HL-60 (cell line): ENCODE measurements at regions not wholly inside any gene's neighbourhood (a gene's known extent, or its start where the extent isn't known, plus 50 kb on each side); places are given as distances from the start of the nearest gene placed in this dataset.

Source experiments
- DNase-seq, 2 experiments: peaks; one replicate each; pipeline ENCODE4 v3.0.0-alpha.2; 2010 to 2020; ENCODE audit warnings: low read depth in 1 of 2, low spot score in 1 of 2
- H3K27ac ChIP-seq: fragments of 250-450 bp; sonication (Bioruptor Pico); replicated peaks from 2 replicates; pipeline ENCODE4 v1.5.1; 2020; ENCODE audit warnings: mild to moderate bottlenecking, moderate library complexity
- H3K27me3 ChIP-seq: fragments of 250-450 bp; sonication (Bioruptor Pico); 2 replicates; pipeline ENCODE4 v1.5.1; 2021; ENCODE audit warnings: mild to moderate bottlenecking, moderate library complexity; ENCODE audit not compliant: insufficient read depth, poor library complexity, severe bottlenecking
- H3K4me3 ChIP-seq: replicated peaks from 2 replicates; pipeline ENCODE4 v1.5.1; 2011; ENCODE audit warnings: mild to moderate bottlenecking, control low read depth, low read length; ENCODE audit not compliant: insufficient read depth
- GABPA ChIP-seq: IDR thresholded peaks from 2 replicates; pipeline ENCODE4 v1.6.1; 2012; ENCODE audit warnings: low read depth
- POLR2AphosphoS5 ChIP-seq: IDR thresholded peaks from 2 replicates; pipeline ENCODE4 v1.6.1; 2012; ENCODE audit warnings: low read depth
- SPI1 ChIP-seq: IDR thresholded peaks from 2 replicates; pipeline ENCODE4 v1.6.1; 2012; ENCODE audit warnings: low read depth, mild to moderate bottlenecking, borderline replicate concordance
- TF ChIP-seq, protein P1 (sequence below): IDR thresholded peaks from 2 replicates; pipeline ENCODE4 v1.6.1; 2012; ENCODE audit warnings: low read depth; ENCODE audit not compliant: insufficient replicate concordance
- TF ChIP-seq, protein P2 (sequence below): IDR thresholded peaks from one replicate; pipeline ENCODE4 v1.5.1; 2011; ENCODE audit warnings: low read length, control low read depth, inconsistent platforms; ENCODE audit not compliant: insufficient read depth

DNA sequence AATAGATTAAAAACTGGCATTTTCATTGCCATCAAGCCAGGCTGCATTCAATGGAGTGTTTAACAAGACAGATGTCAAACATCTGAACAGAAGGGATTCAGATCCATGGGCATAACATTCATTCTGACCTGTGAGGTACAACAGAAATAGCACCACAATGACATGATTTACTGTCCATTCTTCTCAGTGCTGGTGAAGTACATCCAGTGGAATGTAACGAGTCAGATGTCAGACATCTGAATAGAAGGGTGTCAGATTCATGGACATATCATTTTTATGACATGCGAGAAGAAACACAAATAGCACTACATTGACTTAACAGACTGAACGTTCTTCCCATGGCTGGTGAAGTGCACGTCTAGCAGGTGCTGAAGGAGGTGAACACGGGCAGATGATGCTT lies 186.4 kb downstream of the PPP4R3C start:
- Histone ChIP-seq H3K27me3 (no peaks in the 10 kb centered on the region), H3K27ac (no peak overlapping the region), H3K4me3 (no peak overlapping the region)
- TF ChIP-seq GABPA (no peak), SPI1 (no peak), POLR2AphosphoS5 (no peak)
- TF ChIP-seq, protein P1, sequence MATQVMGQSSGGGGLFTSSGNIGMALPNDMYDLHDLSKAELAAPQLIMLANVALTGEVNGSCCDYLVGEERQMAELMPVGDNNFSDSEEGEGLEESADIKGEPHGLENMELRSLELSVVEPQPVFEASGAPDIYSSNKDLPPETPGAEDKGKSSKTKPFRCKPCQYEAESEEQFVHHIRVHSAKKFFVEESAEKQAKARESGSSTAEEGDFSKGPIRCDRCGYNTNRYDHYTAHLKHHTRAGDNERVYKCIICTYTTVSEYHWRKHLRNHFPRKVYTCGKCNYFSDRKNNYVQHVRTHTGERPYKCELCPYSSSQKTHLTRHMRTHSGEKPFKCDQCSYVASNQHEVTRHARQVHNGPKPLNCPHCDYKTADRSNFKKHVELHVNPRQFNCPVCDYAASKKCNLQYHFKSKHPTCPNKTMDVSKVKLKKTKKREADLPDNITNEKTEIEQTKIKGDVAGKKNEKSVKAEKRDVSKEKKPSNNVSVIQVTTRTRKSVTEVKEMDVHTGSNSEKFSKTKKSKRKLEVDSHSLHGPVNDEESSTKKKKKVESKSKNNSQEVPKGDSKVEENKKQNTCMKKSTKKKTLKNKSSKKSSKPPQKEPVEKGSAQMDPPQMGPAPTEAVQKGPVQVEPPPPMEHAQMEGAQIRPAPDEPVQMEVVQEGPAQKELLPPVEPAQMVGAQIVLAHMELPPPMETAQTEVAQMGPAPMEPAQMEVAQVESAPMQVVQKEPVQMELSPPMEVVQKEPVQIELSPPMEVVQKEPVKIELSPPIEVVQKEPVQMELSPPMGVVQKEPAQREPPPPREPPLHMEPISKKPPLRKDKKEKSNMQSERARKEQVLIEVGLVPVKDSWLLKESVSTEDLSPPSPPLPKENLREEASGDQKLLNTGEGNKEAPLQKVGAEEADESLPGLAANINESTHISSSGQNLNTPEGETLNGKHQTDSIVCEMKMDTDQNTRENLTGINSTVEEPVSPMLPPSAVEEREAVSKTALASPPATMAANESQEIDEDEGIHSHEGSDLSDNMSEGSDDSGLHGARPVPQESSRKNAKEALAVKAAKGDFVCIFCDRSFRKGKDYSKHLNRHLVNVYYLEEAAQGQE = no peak
- TF ChIP-seq, protein P2, sequence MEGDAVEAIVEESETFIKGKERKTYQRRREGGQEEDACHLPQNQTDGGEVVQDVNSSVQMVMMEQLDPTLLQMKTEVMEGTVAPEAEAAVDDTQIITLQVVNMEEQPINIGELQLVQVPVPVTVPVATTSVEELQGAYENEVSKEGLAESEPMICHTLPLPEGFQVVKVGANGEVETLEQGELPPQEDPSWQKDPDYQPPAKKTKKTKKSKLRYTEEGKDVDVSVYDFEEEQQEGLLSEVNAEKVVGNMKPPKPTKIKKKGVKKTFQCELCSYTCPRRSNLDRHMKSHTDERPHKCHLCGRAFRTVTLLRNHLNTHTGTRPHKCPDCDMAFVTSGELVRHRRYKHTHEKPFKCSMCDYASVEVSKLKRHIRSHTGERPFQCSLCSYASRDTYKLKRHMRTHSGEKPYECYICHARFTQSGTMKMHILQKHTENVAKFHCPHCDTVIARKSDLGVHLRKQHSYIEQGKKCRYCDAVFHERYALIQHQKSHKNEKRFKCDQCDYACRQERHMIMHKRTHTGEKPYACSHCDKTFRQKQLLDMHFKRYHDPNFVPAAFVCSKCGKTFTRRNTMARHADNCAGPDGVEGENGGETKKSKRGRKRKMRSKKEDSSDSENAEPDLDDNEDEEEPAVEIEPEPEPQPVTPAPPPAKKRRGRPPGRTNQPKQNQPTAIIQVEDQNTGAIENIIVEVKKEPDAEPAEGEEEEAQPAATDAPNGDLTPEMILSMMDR = no peak
- no peak for DNase-seq

GRCh38 chrX:27254656-27255055 lies 208.5 kb downstream of the PPP4R3C start:
- Histone ChIP-seq H3K4me3 (no peak overlapping the region), H3K27me3 (no peaks in the 10 kb centered on the region), H3K27ac (peak overlapping the region; percentile 73)
- no peak for TF ChIP-seq GABPA
- TF ChIP-seq, protein P1 = no peak
- TF ChIP-seq, protein P2 = no peak
- no peak for TF ChIP-seq POLR2AphosphoS5
- no peak for TF ChIP-seq SPI1
- DNase-seq = peak; percentile 47 to 76

DNA sequence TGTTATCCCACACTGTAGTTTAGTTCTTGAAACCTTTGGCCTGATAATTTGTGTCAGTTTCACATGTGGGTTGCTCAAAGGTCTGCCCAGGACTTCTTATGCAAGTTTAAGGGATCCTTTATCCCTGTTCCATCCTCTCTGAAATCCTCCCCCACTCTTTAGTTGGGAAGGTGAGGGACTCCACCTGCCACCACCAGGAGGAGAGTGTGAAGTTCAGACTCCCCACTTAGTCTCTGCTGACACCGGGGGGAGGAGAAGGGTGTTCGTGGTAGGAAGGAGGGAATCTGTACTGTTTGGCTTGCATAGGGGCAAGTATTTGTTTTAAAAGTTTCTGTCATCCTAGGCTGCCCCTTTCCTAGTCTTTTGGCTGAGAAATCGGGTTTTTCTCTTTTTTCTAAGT lies 211.8 kb downstream of the PPP4R3C start:
- TF ChIP-seq, protein P1 = no peak
- TF ChIP-seq GABPA (no peak), SPI1 (no peak), POLR2AphosphoS5 (no peak)
- TF ChIP-seq, protein P2 = no peak
- H3K4me3 ChIP-seq = no peak overlapping the region
- H3K27me3 ChIP-seq = no peaks in the 10 kb centered on the region
- H3K27ac ChIP-seq = no peak overlapping the region
- no peak for DNase-seq
